H1 (cell line): ENCODE measurements at regions not wholly inside any gene's neighbourhood (a gene's known extent, or its start where the extent isn't known, plus 50 kb on each side); places are given as distances from the start of the nearest gene placed in this dataset.

Experiments used
- CEBPB ChIP-seq: IDR thresholded peaks from 2 replicates; pipeline ENCODE4 v1.6.1; 2012; ENCODE audit warnings: low read depth, low read length
- CHD7 ChIP-seq: fragments of 300-600 bp; sonication (generic); IDR thresholded peaks from 2 replicates; pipeline ENCODE4 v1.7.1; 2012; ENCODE audit warnings: low read length, moderate library complexity, mild to moderate bottlenecking, inconsistent platforms; ENCODE audit not compliant: insufficient replicate concordance
- CREB1 ChIP-seq: IDR thresholded peaks from 2 replicates; pipeline ENCODE4 v1.6.1; 2012; ENCODE audit warnings: inconsistent platforms
- GABPA ChIP-seq: IDR thresholded peaks from 2 replicates; pipeline ENCODE4 v1.6.1; 2011; ENCODE audit warnings: mild to moderate bottlenecking, low read length, moderate library complexity, borderline replicate concordance; ENCODE audit not compliant: insufficient read depth
- HDAC6 ChIP-seq: IDR thresholded peaks from one replicate; pipeline ENCODE4 v1.7.1; 2012; ENCODE audit warnings: low read depth, mild to moderate bottlenecking, inconsistent platforms, low read length, moderate library complexity
- KDM4A ChIP-seq: IDR thresholded peaks from one replicate; pipeline ENCODE4 v1.7.1; 2012; ENCODE audit warnings: low read depth, mild to moderate bottlenecking, moderate library complexity, low read length, inconsistent platforms; ENCODE audit not compliant: severe bottlenecking
- MAFK ChIP-seq: IDR thresholded peaks from 2 replicates; pipeline ENCODE4 v1.6.1; 2012; ENCODE audit warnings: low read depth, mild to moderate bottlenecking, improper control_type of control experiment, low read length
- NRF1 ChIP-seq: IDR thresholded peaks from 2 replicates; pipeline ENCODE4 v1.6.1; 2011; ENCODE audit warnings: mild to moderate bottlenecking, low read depth, low read length, improper control_type of control experiment
- RNF2 ChIP-seq: fragments of 200-900, 300-1000 bp; sonication (generic); IDR thresholded peaks from 2 replicates; pipeline ENCODE4 v1.7.1; 2016; ENCODE audit warnings: borderline replicate concordance, low read depth, mild to moderate bottlenecking, antibody characterized with exemption, low read length; ENCODE audit not compliant: poor library complexity, severe bottlenecking; ENCODE audit errors: missing control alignments
- SIN3A ChIP-seq, 2 experiments: IDR thresholded peaks in 1 of 2; conservative IDR thresholded peaks in 1 of 2; 2 replicates each; pipeline ENCODE4 v1.6.1; 2011 to 2012; ENCODE audit warnings: low read length in 2 of 2, improper control_type of control experiment in 1 of 2, low read depth in 1 of 2, mild to moderate bottlenecking in 1 of 2
- SP2 ChIP-seq: IDR thresholded peaks from 2 replicates; pipeline ENCODE4 v1.6.1; 2012; ENCODE audit warnings: mild to moderate bottlenecking, low read length, inconsistent platforms
- SRF ChIP-seq: IDR thresholded peaks from 2 replicates; pipeline ENCODE4 v1.6.1; 2011; ENCODE audit warnings: mild to moderate bottlenecking, low read depth, low read length, moderate library complexity

DNA sequence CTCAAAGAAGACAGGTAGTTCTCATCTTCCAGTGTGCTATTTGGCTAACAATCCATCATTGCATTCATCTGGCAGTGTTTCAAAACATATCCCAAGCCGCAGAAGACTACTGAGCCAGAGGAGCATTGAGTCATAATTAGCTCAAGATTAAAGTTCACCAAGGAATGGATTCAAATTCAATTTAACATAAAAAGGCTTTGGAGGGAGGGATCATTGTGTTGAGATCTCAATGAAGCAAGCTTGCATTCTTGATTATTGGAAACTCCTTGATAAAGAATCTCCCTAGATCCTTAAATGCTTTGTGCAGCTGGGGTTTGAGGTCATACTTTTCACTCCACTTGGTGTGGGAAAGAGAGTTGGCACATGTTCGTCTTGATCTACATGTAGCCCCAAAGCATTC is 142.8 kb upstream of the SEMA3A start (continued):
- TF ChIP-seq CHD7: no peak
- no peak for TF ChIP-seq KDM4A
- no peak for TF ChIP-seq RNF2
- TF ChIP-seq MAFK: no peak
- TF ChIP-seq CEBPB: no peak
- no peak for TF ChIP-seq HDAC6
- no peak for TF ChIP-seq NRF1
- no peak for TF ChIP-seq SRF
- TF ChIP-seq SIN3A (conservative IDR thresholded peaks at IDR 0.05 in 1 of 2, IDR thresholded peaks at IDR 0.05 in 1 of 2; ENCODE audit: low read depth in 1 of 2, low read length in 2 of 2): no peak
- no peak for TF ChIP-seq CREB1
- TF ChIP-seq SP2: no peak
- TF ChIP-seq GABPA: no peak
